ENCODE measurements at regions not wholly inside any gene's neighbourhood (a gene's known extent, or its start where the extent isn't known, plus 50 kb on each side); places are given as distances from the start of the nearest gene placed in this dataset.

GRCh38 chr4:36471903-36472302 lies 190.5 kb downstream of the DTHD1 start:
- TF ChIP-seq CTCF (IDR thresholded peaks at IDR 0.05): no peak
- TF ChIP-seq POLR2AphosphoS5 (IDR thresholded peaks at IDR 0.05): no peak

Measured in sigmoid colon (tissue), 4 donors.